HG02759 (cell line): ENCODE measurements at regions not wholly inside any gene's neighbourhood (a gene's known extent, or its start where the extent isn't known, plus 50 kb on each side); places are given as distances from the start of the nearest gene placed in this dataset.
"Not testable (repeated sequence)": the region's sequence is repeated elsewhere in the genome, so short reads cannot be mapped to it uniquely, and the experiment has no call there.

ENCODE experiments used
- ATAC-seq: cut with Tn5 transposase; IDR thresholded peaks from one replicate; pipeline ENCODE4 v1.9.1; 2021; ENCODE audit warnings: mild to moderate bottlenecking, moderate library complexity; ENCODE audit not compliant: unreplicated experiment

- no peak for ATAC-seq
These were observed 53.8 kb upstream of the C2CD4B start for GRCh38 chr15:62218841-62219240.

- no peak for ATAC-seq
These were observed 54.7 kb upstream of the C2CD4B start for GRCh38 chr15:62219799-62220198.

- no peak for ATAC-seq
These were observed 57.9 kb upstream of the C2CD4B start for GRCh38 chr15:62223020-62223419.

GRCh38 chr15:62228604-62229003 lies 63.5 kb upstream of the C2CD4B start:
- ATAC-seq = no peak

- ATAC-seq = no peak
These were observed 66.8 kb upstream of the C2CD4B start for GRCh38 chr15:62231856-62232255.

- no peak for ATAC-seq
These were observed 75.3 kb upstream of the C2CD4B start for GRCh38 chr15:62240121-62241096.

GRCh38 chr15:62241135-62241770 lies 76.2 kb upstream of the C2CD4B start:
- no peak for ATAC-seq

- no peak for ATAC-seq
These were observed 77.9 kb upstream of the C2CD4B start for GRCh38 chr15:62242999-62243398.

GRCh38 chr15:62244762-62245161 lies 79.7 kb upstream of the C2CD4B start:
- no peak for ATAC-seq

- ATAC-seq = no peak
These were observed 83.3 kb upstream of the C2CD4B start for GRCh38 chr15:62248277-62248984.

- no peak for ATAC-seq
These were observed 84.4 kb upstream of the C2CD4B start for GRCh38 chr15:62249501-62249900.

- no peak for ATAC-seq
These were observed 85.1 kb upstream of the C2CD4B start for GRCh38 chr15:62250186-62250585.

- ATAC-seq = no peak
These were observed 85.9 kb upstream of the C2CD4B start for GRCh38 chr15:62250978-62251377.

- no peak for ATAC-seq
These were observed 88.2 kb upstream of the C2CD4B start for GRCh38 chr15:62253294-62253693.

- ATAC-seq = no peak
These were observed 89.3 kb upstream of the C2CD4B start for GRCh38 chr15:62254137-62254934.

- not testable (repeated sequence) for ATAC-seq
These were observed 91.3 kb upstream of the C2CD4B start for GRCh38 chr15:62256430-62256829.

- ATAC-seq = no peak
These were observed 93.0 kb upstream of the C2CD4B start for GRCh38 chr15:62257996-62258521.

- ATAC-seq = no peak
These were observed 97.3 kb upstream of the C2CD4B start for GRCh38 chr15:62262305-62262941.

- ATAC-seq = no peak
These were observed 99.1 kb upstream of the C2CD4B start for GRCh38 chr15:62264196-62264595.

- ATAC-seq = no peak
These were observed 104.4 kb upstream of the C2CD4B start for GRCh38 chr15:62269504-62269903.
